GM21423 (cell line): ENCODE measurements at regions not wholly inside any gene's neighbourhood (a gene's known extent, or its start where the extent isn't known, plus 50 kb on each side); places are given as distances from the start of the nearest gene placed in this dataset.

Experiments
- ATAC-seq: cut with Tn5 transposase; IDR thresholded peaks from one replicate; pipeline ENCODE4 v1.9.1; 2021; ENCODE audit warnings: mild to moderate bottlenecking, moderate library complexity; ENCODE audit not compliant: unreplicated experiment

DNA sequence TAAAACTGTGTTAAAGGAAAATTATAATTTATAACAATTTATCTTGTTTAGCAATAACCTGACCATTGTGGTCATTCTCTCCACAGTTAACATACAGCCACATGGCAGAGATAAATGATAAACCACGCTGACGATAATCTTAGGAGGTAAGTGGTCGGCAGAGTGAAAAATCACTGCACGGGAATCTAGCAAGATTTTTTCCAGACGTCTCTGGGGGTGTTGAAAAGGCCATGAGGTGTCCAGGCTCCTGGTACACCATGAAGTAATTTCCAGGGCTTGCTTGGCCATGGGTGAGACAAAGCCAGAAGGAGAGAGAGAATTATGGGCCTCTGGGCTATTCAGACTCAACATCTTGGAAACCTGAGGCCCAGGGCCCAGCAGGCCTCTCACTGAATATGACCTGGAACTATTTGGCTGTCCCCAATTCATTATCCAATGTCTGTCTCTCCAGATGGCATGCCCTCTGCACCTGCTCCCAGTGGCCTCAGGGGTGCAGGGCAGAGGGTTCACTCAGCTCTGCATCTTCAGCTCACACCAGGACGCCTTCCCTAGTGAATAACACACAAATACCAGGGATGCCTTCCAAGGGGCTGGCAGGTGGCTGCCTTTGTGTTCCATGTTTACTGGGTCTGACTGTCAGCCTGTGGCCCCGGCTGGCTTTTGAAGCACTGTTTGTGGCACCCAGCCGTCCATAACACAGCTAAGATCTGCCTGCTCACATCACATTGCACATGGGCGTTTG lies 590.4 kb upstream of the PFKP start:
- ATAC-seq = no peak

DNA sequence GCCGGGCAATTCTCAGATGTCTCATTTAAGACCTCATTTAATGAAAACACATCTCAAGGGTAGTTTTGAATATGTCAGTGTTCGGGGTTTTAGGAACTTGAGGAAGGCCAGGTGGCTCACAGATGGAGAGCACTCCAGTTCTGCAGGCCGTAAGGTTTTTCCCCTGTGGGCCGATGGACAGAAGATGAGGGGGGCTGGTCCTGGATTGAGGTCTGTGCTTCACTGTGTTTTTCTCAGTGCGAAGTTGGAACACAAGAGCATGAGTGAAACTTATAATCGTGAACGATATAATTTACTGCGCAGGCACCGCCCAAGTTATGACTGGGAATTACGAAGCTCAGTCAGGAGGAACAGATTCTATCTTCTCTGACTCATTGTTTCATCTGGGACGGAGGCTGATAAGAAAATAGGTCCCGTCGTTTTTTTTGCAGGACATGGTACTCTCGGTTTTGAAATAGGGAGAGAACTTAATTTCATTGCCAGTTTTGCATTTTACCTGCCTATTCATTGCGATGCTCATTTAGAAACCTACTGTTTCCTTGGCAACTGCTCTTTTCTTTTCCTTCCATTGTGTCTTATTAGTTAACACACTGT lies 591.0 kb upstream of the PFKP start:
- ATAC-seq = no peak

DNA sequence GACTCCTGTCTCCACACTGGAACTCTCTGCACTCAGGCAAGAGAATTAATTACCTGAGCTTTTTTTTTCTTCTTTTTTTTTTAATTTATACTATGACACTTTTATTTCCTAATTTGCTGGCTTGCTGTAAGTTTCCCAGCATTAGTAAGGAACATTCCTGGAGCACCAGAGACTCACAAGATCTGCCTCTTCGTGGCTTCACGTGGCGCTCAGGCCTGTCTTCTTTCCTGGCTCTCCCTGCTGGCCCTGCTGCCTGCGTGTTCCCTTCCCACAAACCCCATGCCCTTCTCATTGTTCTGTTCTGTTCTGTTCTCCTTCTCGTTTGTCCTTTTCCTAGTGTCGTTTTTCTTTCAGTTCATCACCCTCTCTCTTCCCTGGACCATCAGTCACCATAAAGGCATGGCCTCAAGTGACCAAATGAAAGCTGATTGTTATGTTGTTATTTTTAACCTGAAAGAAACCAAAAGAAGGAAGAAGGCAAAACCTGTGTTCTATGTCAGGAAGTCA lies 591.6 kb upstream of the PFKP start:
- ATAC-seq = no peak

DNA sequence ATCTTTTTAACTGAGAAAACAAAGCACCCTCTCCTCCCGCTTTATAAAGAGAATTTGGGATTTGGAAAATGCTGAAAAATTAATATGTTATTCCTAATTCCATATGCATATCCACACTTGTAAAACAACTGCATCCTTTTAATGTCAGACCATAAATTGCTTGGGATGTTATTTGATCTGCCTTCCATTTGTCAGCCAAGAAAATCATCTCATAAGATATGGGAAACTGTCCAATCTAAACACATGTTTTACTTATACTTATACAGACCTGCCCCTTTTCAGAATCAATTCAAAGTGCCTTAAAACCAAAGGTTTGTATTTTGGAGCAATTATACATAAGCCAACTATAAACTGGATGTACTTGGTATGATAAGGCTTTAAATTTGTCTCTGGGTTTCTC lies 595.5 kb upstream of the PFKP start:
- ATAC-seq = no peak

DNA sequence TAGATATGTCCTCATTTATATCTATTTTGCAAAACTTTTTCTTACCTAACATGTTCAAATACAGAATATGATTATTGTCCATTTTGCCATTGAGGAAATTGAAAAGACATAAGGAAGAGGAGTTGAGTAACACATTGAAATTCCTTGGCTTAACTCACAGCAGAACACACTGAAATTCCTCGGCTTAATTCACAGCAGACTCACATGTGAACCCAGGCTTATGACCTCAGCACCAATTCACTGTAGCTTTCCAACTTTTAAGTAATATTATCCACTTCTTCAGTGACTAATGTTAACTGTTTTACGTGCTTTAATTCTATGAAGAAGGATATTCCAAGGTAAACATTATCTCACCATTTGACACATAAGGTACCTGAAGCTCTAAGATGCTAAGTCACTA lies 597.5 kb upstream of the PFKP start:
- no peak for ATAC-seq

DNA sequence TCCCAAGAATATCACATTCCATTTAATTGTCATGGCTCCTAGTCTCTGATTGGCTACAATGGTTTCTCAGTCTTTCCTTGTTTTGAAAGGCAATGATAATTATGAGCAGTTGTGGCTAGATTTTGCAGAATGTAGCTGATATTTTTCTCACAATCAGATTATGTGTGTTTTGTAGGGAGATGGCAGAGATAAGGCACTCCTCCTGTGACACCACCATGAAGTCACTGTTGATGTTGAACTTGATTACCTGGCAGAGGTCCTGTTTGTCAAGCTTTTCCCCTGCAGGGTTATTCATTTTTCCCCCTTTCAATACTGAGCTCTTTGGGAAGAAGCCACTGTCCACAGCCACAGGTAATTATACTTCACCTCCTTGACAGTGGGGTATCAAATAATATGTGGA lies 602.9 kb upstream of the PFKP start:
- ATAC-seq = no peak

DNA sequence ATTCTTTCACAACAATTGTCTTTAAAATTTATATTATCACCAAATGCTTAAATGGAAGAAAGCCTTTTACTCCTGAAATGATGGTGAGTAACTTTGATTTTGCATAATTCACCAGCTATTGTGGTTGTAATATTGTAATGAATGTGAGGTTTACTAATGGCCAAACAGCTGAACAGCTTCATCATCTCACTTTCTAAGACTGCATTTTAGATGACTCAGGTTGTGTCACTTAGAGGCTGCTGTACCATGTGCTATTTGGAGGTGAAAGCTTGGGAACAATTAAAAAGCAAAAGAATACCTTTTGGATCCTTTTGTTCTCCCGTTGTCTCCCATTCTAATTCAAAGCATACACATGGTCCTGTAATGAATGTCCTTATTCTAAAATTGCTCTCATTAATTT lies 604.0 kb upstream of the PFKP start:
- ATAC-seq = no peak

DNA sequence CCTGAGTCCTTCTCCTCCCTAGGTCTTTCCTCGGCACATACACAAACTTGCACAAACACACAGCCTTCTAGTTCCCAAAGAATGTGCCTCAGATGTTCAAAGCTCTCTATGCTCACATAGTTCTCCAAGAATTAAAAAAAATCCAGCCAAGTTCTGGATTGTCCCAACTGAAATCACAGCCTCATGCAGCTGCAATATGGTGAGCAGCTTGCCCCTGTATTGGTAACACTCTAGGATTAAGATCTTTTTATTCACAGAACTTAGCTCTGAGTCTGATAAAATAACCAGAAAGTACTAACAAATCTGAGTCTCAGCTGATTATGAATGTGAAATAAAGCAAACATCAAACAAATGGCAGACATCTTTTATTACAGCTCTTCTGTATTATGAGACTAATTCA lies 604.8 kb upstream of the PFKP start:
- no peak for ATAC-seq

DNA sequence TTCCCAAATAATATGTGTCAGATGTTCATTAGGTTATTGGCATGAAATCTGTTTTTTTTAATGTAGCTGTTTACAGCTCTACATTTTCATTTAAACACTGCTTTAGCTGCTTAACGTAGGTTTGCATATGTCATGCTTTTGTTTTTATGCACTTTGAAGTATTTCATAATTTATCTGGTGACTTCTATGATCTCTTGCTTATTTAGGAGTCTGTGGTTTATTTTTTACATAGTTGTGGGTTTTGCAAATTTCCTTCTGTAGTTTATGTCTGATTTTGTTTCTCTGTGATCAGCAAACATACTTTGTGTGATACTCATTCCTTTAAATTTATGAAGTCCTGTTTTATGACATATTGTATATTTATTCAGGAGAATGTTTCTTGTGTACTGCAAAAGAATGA lies 606.5 kb upstream of the PFKP start:
- ATAC-seq = no peak

DNA sequence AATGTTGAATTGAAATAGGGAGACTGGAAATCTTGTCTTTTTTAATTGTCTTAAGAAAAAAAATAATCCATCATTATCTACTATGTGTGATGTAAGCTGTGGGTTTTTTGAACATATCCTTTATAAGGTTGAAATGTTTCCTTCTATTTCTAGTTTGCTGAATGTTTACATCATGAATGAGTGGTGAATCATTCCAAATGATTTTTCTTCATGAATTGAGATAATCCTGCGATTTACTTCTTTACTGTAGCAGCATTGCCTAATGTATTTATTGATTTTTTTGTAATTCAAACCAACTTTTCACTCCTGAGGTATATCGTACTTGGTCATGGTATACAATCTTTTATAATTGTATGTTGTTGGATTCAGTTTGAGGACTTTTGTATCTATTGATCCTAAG lies 607.6 kb upstream of the PFKP start:
- no peak for ATAC-seq

DNA sequence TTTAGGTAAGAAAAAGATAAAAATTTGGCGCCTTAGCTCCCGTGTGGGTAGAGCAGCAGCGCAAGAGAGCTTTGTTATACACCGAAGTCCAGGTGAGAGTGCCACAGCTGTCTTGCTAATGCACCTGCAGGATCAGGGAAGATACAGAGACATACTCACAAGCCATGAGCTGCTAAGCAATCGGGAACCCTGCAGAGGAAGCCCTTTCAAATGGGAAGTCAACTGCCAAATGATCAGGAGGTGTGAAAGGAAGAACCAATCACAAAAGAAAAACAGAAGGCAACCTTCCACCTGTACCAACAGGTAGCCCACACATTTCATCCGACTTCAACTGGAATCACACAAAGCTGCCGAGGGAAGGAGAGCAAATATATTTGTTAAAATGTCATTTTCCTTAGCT lies 610.5 kb upstream of the PFKP start:
- no peak for ATAC-seq

DNA sequence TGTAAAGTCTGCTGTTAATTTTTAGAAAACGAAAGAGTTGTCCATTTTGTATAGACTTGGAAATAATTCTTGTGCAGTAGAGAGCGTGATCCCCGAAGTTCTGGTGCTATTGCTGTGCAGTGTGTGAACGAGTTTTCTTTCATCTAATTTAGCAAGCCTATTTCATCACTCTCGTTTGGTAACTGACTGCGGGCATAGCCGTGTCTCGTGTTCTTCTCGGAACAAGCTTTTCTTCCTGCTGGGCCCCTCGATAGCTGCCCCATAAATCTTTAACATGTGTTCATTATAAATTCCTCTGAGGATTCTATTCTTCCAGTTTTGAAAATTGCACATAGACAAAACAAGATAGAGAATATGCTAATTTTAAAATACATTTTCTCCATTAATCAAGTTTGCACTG lies 622.0 kb upstream of the PFKP start:
- ATAC-seq = no peak

DNA sequence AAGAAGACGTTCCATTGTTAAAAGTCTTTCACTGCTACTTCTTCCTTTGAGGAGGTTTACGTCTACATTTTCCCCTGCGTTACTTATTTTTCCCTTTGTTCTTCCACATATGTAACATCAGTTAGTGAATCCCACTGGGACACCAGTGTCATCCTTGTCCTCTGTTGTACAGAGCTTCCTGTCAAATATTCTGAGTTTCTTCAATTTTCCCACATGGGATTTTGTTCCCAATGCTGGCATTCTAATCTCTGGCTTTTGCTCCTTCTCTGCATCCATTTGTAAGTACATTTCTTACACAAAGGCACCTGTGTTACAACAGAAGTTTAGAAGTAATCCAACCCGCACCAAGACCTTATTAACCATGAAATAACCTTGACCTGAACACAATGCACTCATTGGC lies 627.4 kb upstream of the PFKP start:
- ATAC-seq = no peak

DNA sequence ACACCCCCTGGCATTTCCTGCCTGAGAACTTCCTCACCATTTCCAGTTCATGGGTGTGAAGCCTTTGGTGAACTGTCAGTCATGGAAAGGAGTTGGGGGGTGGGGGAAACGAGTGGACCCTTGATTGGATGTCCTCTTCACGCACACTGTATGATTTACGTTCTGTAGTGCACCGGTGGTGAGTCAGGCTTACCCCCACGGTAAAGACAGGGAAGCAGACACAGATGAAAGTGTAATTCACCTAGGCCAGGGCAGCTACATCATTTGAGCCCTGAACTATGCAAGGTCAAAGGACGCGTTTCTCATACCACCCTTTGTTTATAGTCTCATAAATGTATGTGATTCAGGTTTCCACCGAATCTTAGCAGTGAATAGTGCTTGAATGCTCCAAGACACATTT lies 628.3 kb upstream of the PFKP start:
- no peak for ATAC-seq

DNA sequence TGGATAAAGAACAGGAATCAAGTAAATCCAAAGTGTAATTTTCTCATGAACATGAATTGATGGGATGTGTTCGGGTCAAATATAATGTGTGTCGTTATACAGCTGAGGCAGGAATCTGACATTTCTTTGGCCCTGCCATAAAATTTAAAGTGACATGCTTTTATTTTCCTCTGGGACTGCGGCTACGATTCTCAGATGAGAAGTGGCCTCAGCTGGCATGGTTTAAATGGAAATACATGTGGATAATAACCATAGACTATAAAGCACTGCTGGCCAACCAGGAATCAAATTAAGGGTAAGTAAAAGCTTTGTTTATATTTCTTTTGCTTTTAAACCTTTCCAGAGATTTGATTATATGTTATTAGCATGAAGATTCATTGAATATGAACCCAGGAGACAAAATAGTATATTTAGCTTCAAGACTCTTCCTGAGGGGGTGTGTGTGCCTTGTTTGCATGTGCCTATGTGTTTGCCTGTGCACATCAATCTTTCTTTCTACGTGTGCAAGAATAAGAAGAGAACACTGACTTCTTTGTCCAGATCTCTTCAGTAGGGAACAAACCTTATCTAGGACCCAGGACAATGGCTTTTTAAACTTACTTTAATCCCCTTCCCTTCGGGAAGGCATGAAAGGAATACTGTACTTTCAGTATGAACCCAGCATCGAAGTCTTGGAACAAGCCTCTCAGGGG lies 629.0 kb upstream of the PFKP start:
- no peak for ATAC-seq

DNA sequence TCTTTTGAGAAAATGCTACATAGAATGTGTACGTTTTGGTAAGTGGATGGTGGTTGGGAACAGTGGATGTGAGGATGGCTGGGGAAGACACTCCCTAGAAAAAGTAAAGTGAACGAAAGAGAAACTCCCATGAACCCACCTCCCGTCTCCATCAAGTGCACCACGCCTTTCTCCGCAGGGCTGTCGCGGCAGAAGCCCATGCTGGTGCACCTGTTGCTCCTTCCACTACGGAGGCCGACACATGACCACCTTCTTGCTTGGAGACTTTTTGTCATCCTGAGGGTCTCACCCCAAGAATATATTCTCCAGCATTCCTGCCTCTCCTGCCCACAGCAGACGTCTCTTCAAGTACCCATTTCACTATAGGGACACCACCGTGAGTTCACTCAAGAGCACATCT lies 630.4 kb upstream of the PFKP start:
- no peak for ATAC-seq

DNA sequence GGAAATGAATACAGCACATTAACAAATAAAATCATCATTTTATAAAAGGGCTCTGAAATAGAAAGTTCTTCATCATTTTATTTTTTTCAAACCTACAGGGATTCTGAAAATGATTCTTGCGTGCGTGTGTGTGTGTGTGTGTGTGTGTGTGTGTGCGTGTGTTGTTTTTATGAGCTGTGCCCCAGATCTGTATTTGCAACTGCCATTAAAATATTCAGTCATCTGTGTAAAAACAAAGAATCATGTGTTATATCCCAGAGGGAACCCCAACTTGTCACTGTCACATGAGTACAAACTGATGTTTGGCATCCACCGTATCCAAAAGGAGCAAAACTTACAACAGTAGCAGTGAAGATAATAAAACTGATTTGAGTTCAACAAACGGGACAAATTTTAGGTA lies 635.4 kb upstream of the PFKP start:
- no peak for ATAC-seq

DNA sequence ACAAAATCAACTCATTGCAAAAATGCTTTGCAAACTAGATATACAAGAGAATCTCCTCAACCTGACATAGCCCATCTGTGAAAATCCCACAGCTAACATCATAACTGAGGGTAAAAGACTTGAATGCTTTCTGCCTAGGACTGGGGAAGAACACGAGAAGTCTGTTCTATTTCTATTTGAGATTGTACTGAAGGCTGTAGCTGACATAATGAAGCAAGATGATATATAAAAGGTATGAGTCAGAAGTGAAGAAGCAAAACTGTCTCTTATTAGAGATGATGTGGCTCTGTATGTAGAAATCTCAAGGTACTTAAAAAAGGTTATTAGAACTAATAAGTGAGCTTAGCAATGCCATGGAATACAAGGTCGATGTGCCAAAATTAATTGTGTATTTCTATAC lies 639.9 kb upstream of the PFKP start:
- ATAC-seq = no peak

DNA sequence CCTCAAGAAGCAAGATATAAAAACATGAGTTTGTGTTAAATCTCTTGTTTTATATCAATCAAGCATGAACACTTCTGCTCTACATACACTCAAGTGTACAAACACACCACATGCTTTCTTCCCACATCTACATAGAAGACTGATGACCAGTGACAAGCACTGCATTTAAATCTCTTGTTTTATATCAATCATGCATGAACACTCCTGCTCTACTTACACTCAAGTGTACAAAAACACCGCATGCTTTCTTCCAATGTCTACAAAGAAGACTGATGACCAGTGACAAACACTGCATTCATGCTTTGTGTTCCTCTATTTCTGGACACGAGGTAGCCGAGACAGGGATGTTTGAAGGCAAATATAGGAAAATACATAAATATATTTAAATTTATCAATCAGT lies 642.0 kb upstream of the PFKP start:
- no peak for ATAC-seq

DNA sequence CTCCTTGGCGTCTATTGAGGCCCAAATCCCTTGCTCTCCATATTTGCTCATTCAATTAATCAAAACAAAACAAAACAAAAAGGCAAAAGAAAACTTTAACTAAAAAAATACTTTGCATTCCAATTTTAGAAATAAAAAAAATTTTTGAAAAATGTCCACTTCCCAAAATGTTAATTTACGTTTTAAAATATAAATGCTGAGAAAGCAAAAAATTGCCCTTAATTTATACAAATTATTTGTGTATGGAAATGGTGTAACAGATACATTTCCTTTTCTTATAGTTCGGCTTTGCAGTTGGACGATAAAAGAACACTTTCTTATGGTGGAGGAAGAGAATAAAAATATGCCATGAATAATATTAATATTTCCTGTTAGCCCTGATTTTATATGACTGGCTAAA lies 652.8 kb upstream of the PFKP start:
- ATAC-seq = no peak

DNA sequence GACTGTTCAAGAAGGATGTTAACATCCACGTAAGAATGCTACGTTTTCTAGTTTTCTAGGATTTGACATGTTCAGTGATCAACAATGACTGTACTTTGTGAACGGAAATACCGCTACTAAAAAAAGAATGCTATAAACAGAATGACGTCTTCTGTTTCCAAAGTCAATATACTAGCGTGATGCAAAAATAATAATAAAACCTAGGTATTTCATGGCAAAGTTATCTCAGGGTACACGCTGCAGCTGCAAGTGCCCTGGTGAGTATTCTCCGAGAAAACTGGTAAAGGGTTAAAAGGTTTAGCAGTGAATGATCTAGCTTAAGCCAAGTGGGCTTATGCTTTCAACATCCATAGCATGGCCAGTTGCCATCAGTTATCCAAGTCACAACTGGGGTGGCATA lies 653.3 kb upstream of the PFKP start:
- no peak for ATAC-seq

DNA sequence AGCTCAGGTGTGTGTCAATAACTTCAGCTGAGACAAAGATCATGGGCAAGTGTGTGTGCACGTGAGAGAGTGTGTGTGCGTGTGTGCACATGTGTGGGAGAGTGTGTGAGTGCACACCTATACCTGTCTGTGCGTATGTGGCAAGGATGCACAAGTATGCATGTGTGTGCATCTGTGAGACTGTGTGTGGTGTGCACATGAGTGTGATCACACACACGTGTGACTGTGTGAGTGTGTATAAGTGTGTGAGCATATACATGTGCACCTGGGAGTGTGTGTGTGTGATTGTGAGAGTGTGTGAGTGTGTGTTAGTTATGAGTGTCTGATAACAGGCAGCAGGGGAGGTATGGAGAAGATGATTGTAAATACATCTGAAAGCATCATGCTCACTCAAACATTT lies 657.3 kb upstream of the PFKP start:
- no peak for ATAC-seq
